ENCODE measurements at regions not wholly inside any gene's neighbourhood (a gene's known extent, or its start where the extent isn't known, plus 50 kb on each side); places are given as distances from the start of the nearest gene placed in this dataset.
"Not testable (repeated sequence)": the region's sequence is repeated elsewhere in the genome, so short reads cannot be mapped to it uniquely, and the experiment has no call there.

GRCh38 chr6:28785962-28786679, 137.7 kb downstream of the TRIM27 start:
- DNase-seq (ENCODE audit: extremely low spot score in 2 of 2), result no peak
- Histone ChIP-seq H3K27ac (no peak overlapping the region), H3K4me1 (no peaks in the 10 kb centered on the region), H3K9me3 (no peaks in the 10 kb centered on the region), H3K36me3 (no peaks in the 10 kb centered on the region), H3K27me3 (peaks cover 9% of the 10 kb centered on the region), H3K4me3 (no peak overlapping the region)
- TF ChIP-seq POLR2AphosphoS5 (IDR thresholded peaks at IDR 0.05; ENCODE audit: insufficient read depth in 1 of 2, low read depth in 1 of 2) (no peak), POLR2A (IDR thresholded peaks at IDR 0.05) (no peak)
- TF ChIP-seq, protein P1, sequence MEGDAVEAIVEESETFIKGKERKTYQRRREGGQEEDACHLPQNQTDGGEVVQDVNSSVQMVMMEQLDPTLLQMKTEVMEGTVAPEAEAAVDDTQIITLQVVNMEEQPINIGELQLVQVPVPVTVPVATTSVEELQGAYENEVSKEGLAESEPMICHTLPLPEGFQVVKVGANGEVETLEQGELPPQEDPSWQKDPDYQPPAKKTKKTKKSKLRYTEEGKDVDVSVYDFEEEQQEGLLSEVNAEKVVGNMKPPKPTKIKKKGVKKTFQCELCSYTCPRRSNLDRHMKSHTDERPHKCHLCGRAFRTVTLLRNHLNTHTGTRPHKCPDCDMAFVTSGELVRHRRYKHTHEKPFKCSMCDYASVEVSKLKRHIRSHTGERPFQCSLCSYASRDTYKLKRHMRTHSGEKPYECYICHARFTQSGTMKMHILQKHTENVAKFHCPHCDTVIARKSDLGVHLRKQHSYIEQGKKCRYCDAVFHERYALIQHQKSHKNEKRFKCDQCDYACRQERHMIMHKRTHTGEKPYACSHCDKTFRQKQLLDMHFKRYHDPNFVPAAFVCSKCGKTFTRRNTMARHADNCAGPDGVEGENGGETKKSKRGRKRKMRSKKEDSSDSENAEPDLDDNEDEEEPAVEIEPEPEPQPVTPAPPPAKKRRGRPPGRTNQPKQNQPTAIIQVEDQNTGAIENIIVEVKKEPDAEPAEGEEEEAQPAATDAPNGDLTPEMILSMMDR (IDR thresholded peaks at IDR 0.05), result no peak
- intact Hi-C loops (cut with DNase I), result loop anchor here (5.0 kb wide), 1 partner anchor 1381 kb away; no protein-coding TSS in a partner anchor

DNA sequence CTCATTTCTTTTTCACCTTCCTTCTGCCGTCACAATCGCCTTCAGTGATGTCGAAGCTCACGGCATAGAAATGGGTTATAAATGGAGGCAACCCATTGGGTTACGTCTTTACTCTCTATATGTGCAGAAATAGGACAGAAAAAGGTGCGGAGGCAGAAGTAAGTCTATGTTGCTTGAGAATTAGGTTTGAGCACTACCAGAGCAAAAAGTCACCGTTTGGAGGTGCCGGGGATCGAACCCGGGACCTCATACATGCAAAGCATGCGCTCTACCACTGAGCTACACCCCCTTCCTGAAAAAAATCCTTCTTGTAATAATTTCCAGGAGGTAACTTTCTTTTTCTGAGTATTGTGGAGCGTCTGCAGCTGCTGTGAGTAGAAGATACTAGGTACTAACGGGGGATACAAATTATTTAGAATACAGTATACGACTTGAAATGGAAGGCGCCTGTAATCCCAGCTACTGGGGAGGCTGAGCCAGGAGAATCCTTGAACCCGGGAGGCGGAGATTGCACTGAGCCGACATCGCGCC, 134.2 kb downstream of the TRIM27 start:
- peaks cover 7% of the 10 kb centered on the region for H3K4me1 ChIP-seq

DNA sequence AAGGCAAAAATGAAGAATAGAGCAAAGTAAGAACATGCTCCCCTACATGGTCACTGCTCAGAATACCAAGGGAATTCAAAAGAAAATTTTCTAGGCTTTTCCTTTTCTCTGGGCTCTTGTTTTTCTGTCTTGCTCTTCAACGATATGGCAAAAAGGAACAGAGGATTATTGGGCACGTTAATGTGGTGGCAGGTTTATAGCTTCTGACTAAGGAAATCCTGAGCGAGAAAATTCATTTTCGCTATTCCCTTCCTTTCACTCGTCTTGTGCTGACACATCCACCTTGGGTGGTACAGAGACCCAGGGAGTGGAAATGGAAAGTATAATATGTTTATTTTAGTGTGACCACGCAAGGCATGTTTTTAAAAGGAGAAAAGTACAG, 132.8 kb downstream of the TRIM27 start:
- intact Hi-C loops (cut with DNase I), result no loop called here
- Histone ChIP-seq H3K36me3 (no peaks in the 10 kb centered on the region), H3K4me1 (peaks cover 8% of the 10 kb centered on the region), H3K9me3 (no peaks in the 10 kb centered on the region), H3K27ac (no peak overlapping the region), H3K27me3 (peaks cover 1% of the 10 kb centered on the region), H3K4me3 (no peak overlapping the region)
- DNase-seq (ENCODE audit: extremely low spot score in 2 of 2), result no peak
- TF ChIP-seq, protein P1 (IDR thresholded peaks at IDR 0.05), result no peak
- TF ChIP-seq POLR2AphosphoS5 (IDR thresholded peaks at IDR 0.05; ENCODE audit: insufficient read depth in 1 of 2, low read depth in 1 of 2) (no peak), POLR2A (IDR thresholded peaks at IDR 0.05) (no peak)

More for the DNA sequence above, 134.2 kb downstream of the TRIM27 start:
- intact Hi-C loops (cut with DNase I), result loop anchor here (5.0 kb wide), 1 partner anchor 1378 kb away; no protein-coding TSS in a partner anchor
- H3K36me3 ChIP-seq, result no peaks in the 10 kb centered on the region
- TF ChIP-seq, protein P1 (IDR thresholded peaks at IDR 0.05), result no peak
- TF ChIP-seq POLR2AphosphoS5 (IDR thresholded peaks at IDR 0.05; ENCODE audit: insufficient read depth in 1 of 2, low read depth in 1 of 2) (no peak), POLR2A (IDR thresholded peaks at IDR 0.05) (no peak)
- H3K27ac ChIP-seq, result no peak overlapping the region
- H3K27me3 ChIP-seq, result peaks cover 6% of the 10 kb centered on the region
- DNase-seq (ENCODE audit: extremely low spot score in 2 of 2), result no peak
- H3K4me3 ChIP-seq, result peak overlapping the region in 1 of 2 donors; percentile 11
- H3K9me3 ChIP-seq, result no peaks in the 10 kb centered on the region

- Histone ChIP-seq H3K4me1 (peaks cover 8% of the 10 kb centered on the region), H3K4me3 (no peak overlapping the region), H3K27me3 (no peaks in the 10 kb centered on the region), H3K27ac (no peak overlapping the region), H3K36me3 (no peaks in the 10 kb centered on the region), H3K9me3 (no peaks in the 10 kb centered on the region)
- no peak for DNase-seq (ENCODE audit: extremely low spot score in 2 of 2)
- intact Hi-C loops (cut with DNase I), result no loop called here
- TF ChIP-seq POLR2A (IDR thresholded peaks at IDR 0.05) (no peak), POLR2AphosphoS5 (IDR thresholded peaks at IDR 0.05; ENCODE audit: insufficient read depth in 1 of 2, low read depth in 1 of 2) (no peak)
- TF ChIP-seq, protein P1 (IDR thresholded peaks at IDR 0.05), result no peak
Measured at GRCh38 chr6:28794175-28795002, 129.4 kb downstream of the TRIM27 start.

- H3K9me3 ChIP-seq; H3K4me1 ChIP-seq; DNase-seq (ENCODE audit: extremely low spot score in 2 of 2); H3K36me3 ChIP-seq; intact Hi-C loops (cut with DNase I); H3K27ac ChIP-seq; H3K4me3 ChIP-seq; H3K27me3 ChIP-seq: not testable (repeated sequence)
Measured at GRCh38 chr6:28800647-28801046, 123.1 kb downstream of the TRIM27 start.
